Activated CD4-positive, alpha-beta memory T cell treated with anti-CD3 and anti-CD28 coated beads, Interleukin-2, amount 10 ng/mL, durations not matched to agents 7 days and 5 days (primary cell): ENCODE measurements at regions not wholly inside any gene's neighbourhood (a gene's known extent, or its start where the extent isn't known, plus 50 kb on each side); places are given as distances from the start of the nearest gene placed in this dataset.

ENCODE experiments used
- CTCF ChIA-PET: fragments of 350-600 bp; sonication (Branson Sonifier 250); formaldehyde crosslinking; loops from one replicate; lab custom pipeline; 2021; ENCODE audit warnings: antibody characterized with exemption, inconsistent platforms; lab: Charles Lee
- POLR2A ChIA-PET: fragments of 350-600 bp; sonication (Branson Sonifier 250); formaldehyde crosslinking; loops from one replicate; lab custom pipeline; 2021; ENCODE audit warnings: antibody characterized with exemption; lab: Charles Lee
- DNase-seq: peaks from one replicate; pipeline ENCODE4 v3.0.0-alpha.2; 2020
- H3K27ac Mint-ChIP-seq: one replicate; pipeline ENCODE4 v1.8.0; 2021; ENCODE audit warnings: mild to moderate bottlenecking, mixed read lengths
- H3K27me3 Mint-ChIP-seq: one replicate; pipeline ENCODE4 v1.8.0; 2021; ENCODE audit warnings: mixed read lengths
- H3K36me3 Mint-ChIP-seq: one replicate; pipeline ENCODE4 v1.8.0; 2021; ENCODE audit warnings: low read depth, mixed read lengths
- H3K4me1 Mint-ChIP-seq: one replicate; pipeline ENCODE4 v1.8.0; 2021; ENCODE audit warnings: mixed read lengths
- H3K4me3 Mint-ChIP-seq: one replicate; pipeline ENCODE4 v1.8.0; 2021; ENCODE audit warnings: mild to moderate bottlenecking, mixed read lengths
- H3K9me3 Mint-ChIP-seq: one replicate; pipeline ENCODE4 v1.8.0; 2021; ENCODE audit warnings: mixed read lengths

DNA sequence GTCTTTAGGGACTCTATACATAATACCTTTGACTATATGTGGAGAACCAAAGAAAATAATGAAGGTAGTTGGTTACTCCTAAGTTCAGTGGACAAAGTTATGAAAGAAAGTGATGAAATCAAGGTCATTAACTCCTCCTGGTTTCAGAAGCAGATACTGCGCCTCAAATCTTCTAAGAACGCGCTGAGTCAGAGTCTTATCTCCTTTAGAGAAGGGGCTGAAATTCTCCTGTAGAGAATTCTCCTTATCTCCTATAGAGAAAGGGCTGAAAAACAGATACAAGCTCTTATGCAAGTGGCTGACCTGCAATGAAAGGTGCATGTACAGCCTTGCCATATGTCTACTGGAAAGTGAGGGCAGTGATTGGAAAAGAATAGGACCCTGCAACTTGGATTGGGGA, 824.2 kb downstream of the NSUN3 start:
- DNase-seq: no peak
- CTCF ChIA-PET: no interaction called here

DNA sequence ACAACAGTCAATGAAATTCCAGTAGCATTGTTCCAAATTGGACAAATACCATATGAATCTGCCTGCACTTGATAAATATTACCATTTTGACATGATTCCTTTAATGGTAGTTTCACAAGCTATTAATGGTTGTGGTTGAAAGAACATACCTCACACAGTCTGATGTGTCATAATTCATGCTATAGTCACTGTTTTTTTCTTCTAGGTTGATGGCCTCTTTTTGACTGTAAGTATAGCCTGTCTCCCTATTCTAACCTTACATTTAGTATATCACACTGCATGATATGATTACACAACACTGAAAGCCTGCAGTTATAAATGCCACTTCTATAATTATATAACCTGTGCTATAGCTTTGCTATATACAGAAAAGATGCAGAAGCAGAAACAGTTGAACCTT, 834.1 kb downstream of the NSUN3 start:
- no peaks in the 10 kb centered on the region for H3K27me3 Mint-ChIP-seq
- ChIA-PET CTCF (no interaction called here), POLR2A (no interaction called here)
- no peak overlapping the region for H3K27ac Mint-ChIP-seq
- no peaks in the 10 kb centered on the region for H3K36me3 Mint-ChIP-seq
- no peaks in the 10 kb centered on the region for H3K4me1 Mint-ChIP-seq
- no peak for DNase-seq
- H3K4me3 Mint-ChIP-seq: no peak overlapping the region
- H3K9me3 Mint-ChIP-seq: peaks cover 4% of the 10 kb centered on the region

More for the DNA sequence above, 824.2 kb downstream of the NSUN3 start:
- POLR2A ChIA-PET: no interaction called here
- H3K4me3 Mint-ChIP-seq: no peak overlapping the region
- H3K36me3 Mint-ChIP-seq: no peaks in the 10 kb centered on the region
- no peak overlapping the region for H3K27ac Mint-ChIP-seq
- no peaks in the 10 kb centered on the region for H3K27me3 Mint-ChIP-seq
- H3K9me3 Mint-ChIP-seq: peaks cover 7% of the 10 kb centered on the region
- H3K4me1 Mint-ChIP-seq: no peaks in the 10 kb centered on the region

DNA sequence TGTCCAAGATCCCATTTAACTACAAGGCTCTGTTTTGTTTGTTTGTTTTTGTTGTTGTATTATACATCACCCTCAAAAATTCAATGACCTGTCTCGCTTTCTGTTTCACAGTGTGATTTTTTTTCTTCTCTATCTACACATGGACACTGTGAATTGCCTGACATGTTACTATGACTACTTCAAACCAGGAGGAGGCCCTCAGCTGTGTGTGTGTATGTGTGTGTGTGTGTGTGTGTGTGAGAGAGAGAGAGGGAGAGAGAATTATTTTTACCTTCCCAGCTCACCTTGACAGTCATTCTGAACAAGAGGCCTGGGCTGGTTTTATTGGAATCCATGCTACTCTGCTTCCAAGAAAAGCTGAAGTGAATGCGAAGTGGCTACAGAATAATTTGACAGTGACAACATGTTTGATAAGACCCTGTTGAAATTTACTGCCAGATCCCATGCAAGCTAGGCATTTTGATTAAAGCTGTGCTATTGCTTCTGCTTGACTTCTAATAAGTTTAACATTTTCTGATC, 841.4 kb downstream of the NSUN3 start:
- no peak overlapping the region for H3K27ac Mint-ChIP-seq
- H3K4me3 Mint-ChIP-seq: no peak overlapping the region
- no peaks in the 10 kb centered on the region for H3K4me1 Mint-ChIP-seq
- H3K27me3 Mint-ChIP-seq: no peaks in the 10 kb centered on the region
- no peak for DNase-seq
- no peaks in the 10 kb centered on the region for H3K9me3 Mint-ChIP-seq
- no peaks in the 10 kb centered on the region for H3K36me3 Mint-ChIP-seq
- ChIA-PET POLR2A (no interaction called here), CTCF (no interaction called here)

DNA sequence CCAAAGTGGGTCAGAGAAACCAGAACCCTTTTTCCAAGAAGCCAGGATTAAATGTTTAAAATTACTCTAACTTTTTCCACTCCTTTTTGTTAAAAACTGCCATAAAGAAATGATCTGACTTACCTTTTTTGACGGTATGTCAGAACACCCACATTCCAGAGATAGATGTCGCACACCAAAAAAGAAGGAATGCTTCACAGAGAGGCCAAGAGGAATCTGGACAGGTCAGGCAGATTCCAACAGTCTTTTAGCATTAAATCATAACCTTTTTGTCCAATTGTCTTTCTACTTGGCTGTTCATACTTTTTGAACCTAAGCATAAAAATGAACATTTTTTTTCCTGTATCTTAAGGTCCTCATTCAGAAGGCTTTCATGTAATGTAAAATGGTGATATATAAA, 846.9 kb downstream of the NSUN3 start:
- Mint-ChIP-seq H3K27me3 (no peaks in the 10 kb centered on the region), H3K9me3 (no peaks in the 10 kb centered on the region), H3K4me1 (no peaks in the 10 kb centered on the region), H3K36me3 (no peaks in the 10 kb centered on the region), H3K27ac (no peak overlapping the region), H3K4me3 (no peak overlapping the region)
- DNase-seq: no peak
- ChIA-PET POLR2A (no interaction called here), CTCF (no interaction called here)

DNA sequence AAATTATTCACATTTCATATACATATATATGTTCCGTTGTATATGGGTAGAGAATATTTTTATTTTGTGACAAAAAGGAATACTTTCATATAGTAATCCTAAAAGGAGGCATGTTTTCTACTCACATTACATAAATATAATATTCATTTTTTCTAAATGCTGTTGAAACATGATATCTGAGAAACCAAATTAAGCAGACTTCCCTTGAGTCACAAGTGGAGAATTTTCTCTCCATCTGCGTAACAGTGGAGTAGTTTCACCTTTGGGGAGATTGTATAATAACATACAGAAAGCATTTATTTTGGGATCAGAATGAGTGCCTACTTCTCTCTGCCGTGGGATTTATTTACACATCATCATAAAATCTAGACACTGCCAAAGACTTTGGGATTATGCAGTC, 849.8 kb downstream of the NSUN3 start:
- Mint-ChIP-seq H3K27ac (no peak overlapping the region), H3K9me3 (no peaks in the 10 kb centered on the region), H3K27me3 (no peaks in the 10 kb centered on the region), H3K36me3 (no peaks in the 10 kb centered on the region), H3K4me1 (no peaks in the 10 kb centered on the region), H3K4me3 (no peak overlapping the region)
- CTCF ChIA-PET: no interaction called here
- POLR2A ChIA-PET: no interaction called here
- DNase-seq: no peak

DNA sequence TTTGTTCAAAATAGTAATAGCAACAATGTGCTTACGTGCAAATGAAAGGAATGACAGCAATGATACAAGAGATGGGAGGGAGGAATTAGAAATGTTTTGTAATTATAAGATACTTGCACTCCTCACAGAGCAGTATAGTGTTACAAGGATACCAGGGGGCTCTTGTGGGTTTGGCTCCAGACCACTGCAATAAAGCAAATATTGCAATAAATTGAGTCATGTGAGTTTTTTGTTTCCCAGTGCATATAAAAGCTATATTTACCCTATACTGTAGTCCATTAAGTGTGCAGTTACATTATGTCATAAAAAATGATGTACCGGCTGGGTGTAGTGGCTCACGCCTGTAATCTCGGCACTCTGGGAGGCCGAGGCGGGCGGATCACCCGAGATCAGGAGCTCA, 864.3 kb downstream of the NSUN3 start:
- H3K9me3 Mint-ChIP-seq: no peaks in the 10 kb centered on the region
- H3K4me3 Mint-ChIP-seq: no peak overlapping the region
- H3K27me3 Mint-ChIP-seq: no peaks in the 10 kb centered on the region
- H3K4me1 Mint-ChIP-seq: no peaks in the 10 kb centered on the region
- ChIA-PET CTCF (no interaction called here), POLR2A (no interaction called here)
- no peak for DNase-seq
- no peak overlapping the region for H3K27ac Mint-ChIP-seq
- no peaks in the 10 kb centered on the region for H3K36me3 Mint-ChIP-seq

DNA sequence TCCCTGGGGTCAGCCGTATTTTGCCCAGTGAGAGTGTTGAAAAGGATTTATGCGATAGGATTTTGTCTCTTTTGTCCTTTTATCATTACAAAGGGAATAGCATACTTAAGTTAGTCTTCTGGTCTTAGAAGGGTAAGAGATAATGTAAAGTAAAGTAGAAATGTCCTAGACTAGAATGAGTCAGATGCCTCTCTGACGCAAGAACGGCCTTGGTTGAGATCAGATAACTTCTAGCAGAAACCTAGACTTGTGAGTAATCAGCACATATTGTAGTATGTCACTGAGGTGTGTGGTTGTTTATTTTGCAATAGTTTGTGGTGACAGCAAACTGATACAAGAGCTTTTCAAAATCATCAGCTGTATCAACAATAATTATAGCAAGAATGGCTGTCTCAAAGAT, 866.1 kb downstream of the NSUN3 start:
- no peaks in the 10 kb centered on the region for H3K9me3 Mint-ChIP-seq
- no peak overlapping the region for H3K27ac Mint-ChIP-seq
- CTCF ChIA-PET: no interaction called here
- no peak overlapping the region for H3K4me3 Mint-ChIP-seq
- no peaks in the 10 kb centered on the region for H3K27me3 Mint-ChIP-seq
- POLR2A ChIA-PET: no interaction called here
- no peaks in the 10 kb centered on the region for H3K4me1 Mint-ChIP-seq
- no peak for DNase-seq
- no peaks in the 10 kb centered on the region for H3K36me3 Mint-ChIP-seq

DNA sequence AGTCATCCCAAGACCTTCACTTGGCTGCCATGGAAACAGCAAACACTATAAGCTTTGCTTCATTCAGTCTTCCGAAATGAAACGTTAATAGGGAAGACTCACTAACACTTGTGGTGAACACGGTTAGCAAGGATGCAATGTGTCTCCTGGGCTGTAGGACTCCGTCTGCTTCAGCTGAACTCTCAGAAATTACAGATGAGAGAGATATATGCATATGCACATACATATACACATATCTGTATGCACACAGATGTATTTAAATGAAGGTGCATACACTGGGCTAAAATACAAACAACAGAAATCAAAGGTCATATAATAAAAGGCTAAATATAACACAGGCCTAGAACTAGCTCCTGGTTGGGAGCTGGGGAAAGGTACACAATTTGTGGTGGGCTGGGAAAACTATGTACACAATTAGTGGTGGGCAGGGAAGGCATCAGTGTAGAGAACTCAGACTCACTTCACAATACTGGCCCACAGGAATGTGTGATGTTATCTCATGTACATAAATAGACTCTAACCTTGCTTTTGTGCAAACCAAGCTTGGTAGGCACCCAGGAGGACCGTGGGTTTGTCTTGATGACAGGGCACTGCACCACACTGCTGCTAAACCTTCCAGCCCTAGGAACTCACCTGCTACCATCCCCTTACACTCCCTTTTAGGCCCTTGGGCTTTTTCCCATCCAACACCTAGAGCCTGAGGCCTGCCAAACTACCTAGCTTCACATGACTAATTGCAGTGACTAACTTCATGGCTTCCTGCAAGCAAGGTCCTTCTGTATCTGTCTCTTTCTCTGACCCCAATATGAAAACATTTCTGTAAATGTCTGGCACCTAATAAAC, 873.1 kb downstream of the NSUN3 start:
- Mint-ChIP-seq H3K4me3 (no peak overlapping the region), H3K36me3 (no peaks in the 10 kb centered on the region), H3K4me1 (no peaks in the 10 kb centered on the region), H3K27ac (no peak overlapping the region), H3K9me3 (peaks cover 7% of the 10 kb centered on the region), H3K27me3 (no peaks in the 10 kb centered on the region)
- DNase-seq: no peak
- POLR2A ChIA-PET: no interaction called here
- CTCF ChIA-PET: no interaction called here

DNA sequence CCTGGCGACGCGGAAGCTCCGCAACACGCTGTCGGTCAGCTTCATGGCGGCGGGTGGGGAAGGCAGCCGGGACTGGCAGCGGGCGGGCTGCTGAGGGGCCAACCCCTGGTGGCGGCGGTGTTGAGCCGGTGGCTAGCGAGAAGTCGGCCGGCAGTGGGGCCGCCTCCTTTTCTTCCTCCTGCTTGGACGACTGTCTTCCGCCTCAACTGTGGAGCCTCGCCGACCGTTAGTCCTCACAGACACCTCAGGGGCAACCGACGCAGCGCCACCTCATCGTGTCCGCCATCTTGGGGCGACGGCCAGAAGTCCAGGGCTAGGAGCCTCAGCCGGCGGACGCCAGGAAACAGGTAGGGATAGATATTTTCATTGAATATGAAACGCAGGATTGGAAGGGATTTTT, 875.1 kb downstream of the NSUN3 start:
- Mint-ChIP-seq H3K27me3 (no peaks in the 10 kb centered on the region), H3K4me1 (no peaks in the 10 kb centered on the region), H3K36me3 (no peaks in the 10 kb centered on the region), H3K4me3 (no peak overlapping the region), H3K9me3 (peaks cover 9% of the 10 kb centered on the region), H3K27ac (no peak overlapping the region)
- ChIA-PET POLR2A (no interaction called here), CTCF (no interaction called here)
- DNase-seq: no peak

DNA sequence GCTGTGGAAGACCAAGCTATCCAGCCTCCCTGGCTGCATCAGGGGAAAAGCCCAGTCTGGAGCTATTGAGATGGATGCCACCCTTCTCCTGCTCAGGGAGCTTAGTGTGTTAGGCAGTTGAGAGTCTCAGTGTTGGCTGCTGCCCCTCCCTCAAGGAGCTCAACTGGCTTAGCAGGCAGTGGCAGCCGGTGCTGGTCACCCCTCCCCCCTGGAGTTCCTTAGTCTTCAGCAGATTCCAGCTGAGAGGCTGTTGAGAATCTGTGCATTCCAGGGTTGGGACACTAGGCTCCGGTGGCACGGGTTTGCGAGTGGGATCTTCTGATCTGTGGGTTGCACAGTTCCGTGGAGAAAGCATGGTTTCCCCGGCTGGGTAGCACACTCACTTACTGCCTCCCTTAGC, 883.8 kb downstream of the NSUN3 start:
- H3K27me3 Mint-ChIP-seq: no peaks in the 10 kb centered on the region
- no peak overlapping the region for H3K27ac Mint-ChIP-seq
- peaks cover 12% of the 10 kb centered on the region for H3K9me3 Mint-ChIP-seq
- ChIA-PET POLR2A (no interaction called here), CTCF (no interaction called here)
- H3K4me3 Mint-ChIP-seq: no peak overlapping the region
- no peaks in the 10 kb centered on the region for H3K36me3 Mint-ChIP-seq
- no peaks in the 10 kb centered on the region for H3K4me1 Mint-ChIP-seq
- no peak for DNase-seq

DNA sequence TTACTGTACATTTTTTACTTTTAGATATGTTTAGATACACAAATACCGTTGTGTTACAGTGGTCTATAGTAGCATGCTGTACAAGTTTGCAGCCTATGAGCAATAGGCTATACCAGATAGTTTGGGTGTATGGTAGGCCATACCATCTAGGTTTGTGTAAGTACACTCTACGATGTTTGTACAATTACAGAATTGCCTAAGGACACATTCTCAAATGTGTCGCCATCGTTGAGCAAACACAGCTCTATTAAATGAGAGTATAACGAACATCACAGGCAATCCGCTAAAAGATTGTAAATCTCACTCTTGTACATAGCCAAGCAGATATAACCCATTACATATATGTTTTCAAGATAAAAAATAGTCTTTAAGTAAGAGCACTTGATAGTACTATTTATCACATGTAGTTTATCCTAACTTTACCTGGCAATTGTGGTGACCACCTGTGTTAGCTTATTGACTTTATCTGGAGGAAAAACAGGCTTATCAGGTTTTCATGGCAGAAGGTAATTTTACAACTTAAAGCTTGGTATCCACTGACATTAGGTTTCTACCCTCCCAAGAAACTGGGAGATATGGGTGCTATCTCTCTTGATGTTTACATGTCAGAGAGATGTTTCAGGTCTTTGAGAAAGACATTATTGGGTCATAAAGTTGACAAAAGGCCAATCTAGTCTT, 898.7 kb downstream of the NSUN3 start:
- ChIA-PET POLR2A (no interaction called here), CTCF (no interaction called here)
- no peak overlapping the region for H3K4me3 Mint-ChIP-seq
- no peak for DNase-seq
- no peaks in the 10 kb centered on the region for H3K27me3 Mint-ChIP-seq
- no peaks in the 10 kb centered on the region for H3K4me1 Mint-ChIP-seq
- no peaks in the 10 kb centered on the region for H3K36me3 Mint-ChIP-seq
- H3K27ac Mint-ChIP-seq: no peak overlapping the region
- H3K9me3 Mint-ChIP-seq: peaks cover 3% of the 10 kb centered on the region

DNA sequence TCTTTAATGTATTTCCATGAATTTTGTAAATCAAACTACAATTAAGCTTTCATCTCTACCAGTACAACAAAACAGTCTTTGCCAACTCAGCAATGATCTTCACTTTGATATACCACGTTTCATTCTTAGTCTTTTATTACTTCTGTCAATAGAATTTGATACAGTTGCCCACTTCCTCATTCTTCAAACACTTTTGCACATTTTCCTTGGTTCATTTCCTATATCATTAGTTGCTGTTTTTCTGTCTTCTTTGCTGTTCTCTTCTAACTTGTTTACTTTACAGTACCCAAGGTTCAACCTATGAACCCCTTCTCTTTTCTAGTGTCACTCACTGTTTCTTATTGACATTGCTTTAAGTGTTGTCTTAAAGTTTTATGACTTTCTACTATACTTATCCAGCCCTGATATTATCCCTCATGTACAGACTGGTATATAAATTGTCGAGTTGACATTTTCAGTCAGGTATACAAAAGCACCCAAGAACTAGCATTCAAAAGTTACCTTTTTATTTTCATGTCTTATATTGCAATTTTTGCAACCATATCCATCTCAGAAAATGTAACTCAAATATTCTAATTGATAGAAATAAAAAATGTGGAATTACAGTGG, 903.1 kb downstream of the NSUN3 start:
- Mint-ChIP-seq H3K9me3 (peaks cover 3% of the 10 kb centered on the region), H3K27ac (no peak overlapping the region), H3K4me1 (no peaks in the 10 kb centered on the region), H3K4me3 (no peak overlapping the region), H3K27me3 (no peaks in the 10 kb centered on the region), H3K36me3 (no peaks in the 10 kb centered on the region)
- CTCF ChIA-PET: no interaction called here
- POLR2A ChIA-PET: no interaction called here
- no peak for DNase-seq

DNA sequence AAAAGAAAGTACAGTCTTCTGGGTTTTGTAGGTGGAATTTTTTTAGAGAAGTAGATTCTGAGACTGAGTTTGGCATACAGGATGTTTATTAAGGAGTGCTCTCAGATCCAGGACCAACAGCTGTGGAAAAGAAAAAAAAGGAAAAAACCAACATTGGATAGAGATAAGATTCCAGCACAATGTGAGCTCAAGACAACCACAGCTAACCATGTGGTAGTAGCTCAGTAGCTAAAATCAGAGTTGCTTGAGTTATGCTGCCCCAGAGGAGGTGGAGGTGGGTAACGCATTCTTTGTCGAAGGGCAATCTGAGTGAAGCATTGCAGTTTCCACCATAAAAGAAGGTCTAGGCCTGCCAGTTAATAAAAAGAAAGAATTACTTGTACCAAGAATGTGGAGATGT, 904.3 kb downstream of the NSUN3 start:
- H3K4me1 Mint-ChIP-seq: no peaks in the 10 kb centered on the region
- H3K27ac Mint-ChIP-seq: no peak overlapping the region
- H3K27me3 Mint-ChIP-seq: no peaks in the 10 kb centered on the region
- ChIA-PET CTCF (no interaction called here), POLR2A (no interaction called here)
- H3K36me3 Mint-ChIP-seq: no peaks in the 10 kb centered on the region
- H3K4me3 Mint-ChIP-seq: no peak overlapping the region
- DNase-seq: no peak
- H3K9me3 Mint-ChIP-seq: peaks cover 3% of the 10 kb centered on the region
